HUES64 (cell line): ENCODE measurements at regions not wholly inside any gene's neighbourhood (a gene's known extent, or its start where the extent isn't known, plus 50 kb on each side); places are given as distances from the start of the nearest gene placed in this dataset.
"Not testable (repeated sequence)": the region's sequence is repeated elsewhere in the genome, so short reads cannot be mapped to it uniquely, and the experiment has no call there.

Source experiments
- H3K27ac ChIP-seq: 2 replicates; pipeline ENCODE4 v1.7.0; 2013; ENCODE audit warnings: low read depth, low read length, inconsistent platforms
- H3K27me3 ChIP-seq: 2 replicates; pipeline ENCODE4 v1.6.1; 2013; ENCODE audit warnings: mild to moderate bottlenecking, low read length; ENCODE audit not compliant: insufficient read depth
- H3K36me3 ChIP-seq: 2 replicates; pipeline ENCODE4 v1.6.1; 2013; ENCODE audit warnings: mild to moderate bottlenecking, low read length; ENCODE audit not compliant: insufficient read depth
- H3K4me1 ChIP-seq: 2 replicates; pipeline ENCODE4 v1.6.1; 2013; ENCODE audit warnings: mild to moderate bottlenecking, low read length, moderate library complexity; ENCODE audit not compliant: insufficient read depth
- H3K4me3 ChIP-seq: 2 replicates; pipeline ENCODE4 v1.5.1; 2013; ENCODE audit warnings: mild to moderate bottlenecking, low read length, moderate library complexity
- H3K9ac ChIP-seq: 2 replicates; pipeline ENCODE4 v1.6.1; 2013; ENCODE audit warnings: mild to moderate bottlenecking, low read depth, low read length
- H3K9me3 ChIP-seq: 2 replicates; pipeline ENCODE4 v1.6.1; 2013; ENCODE audit warnings: low read depth, low read length; ENCODE audit not compliant: insufficient read depth
- WGBS: fragments of 150-250, 120-280 bp; methylation state at CpG from one replicate; pipeline ENCODE4 v1.1.7; 2013; ENCODE audit warnings: missing lambda C conversion rate; 5-methylcytosine and 5-hydroxymethylcytosine counted together

DNA sequence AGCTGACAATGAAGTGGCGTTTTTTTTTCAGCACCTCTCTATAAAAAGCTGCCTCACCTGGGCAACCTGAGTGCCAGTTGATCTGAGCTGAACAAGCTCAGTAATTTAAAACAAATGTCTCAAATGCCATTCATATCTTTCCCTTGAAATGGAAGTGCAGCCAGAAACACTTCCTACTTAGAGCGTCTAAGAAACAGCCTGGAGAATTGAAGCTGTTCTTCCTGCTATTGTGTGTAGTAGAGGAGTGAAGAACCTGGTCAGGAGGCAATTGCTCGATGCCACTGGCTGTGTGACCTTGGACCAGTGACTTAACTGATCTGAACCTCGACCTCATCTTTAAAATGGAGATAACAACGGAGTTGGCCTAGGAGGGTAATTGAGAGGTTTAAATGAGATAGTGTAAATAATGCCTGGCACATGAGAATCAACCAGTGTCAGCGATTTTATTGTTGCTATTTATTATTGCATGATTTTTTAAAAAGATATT is 95.4 kb upstream of the FOXQ1 start:
- WGBS = 74% methylated on average over 6 of the region's 6 CpGs
- H3K4me3 ChIP-seq = no peak overlapping the region
- H3K36me3 ChIP-seq = no peaks in the 10 kb centered on the region
- H3K9ac ChIP-seq = no peak overlapping the region
- no peak overlapping the region for H3K27ac ChIP-seq
- no peaks in the 10 kb centered on the region for H3K9me3 ChIP-seq
- no peaks in the 10 kb centered on the region for H3K27me3 ChIP-seq
- H3K4me1 ChIP-seq = no peaks in the 10 kb centered on the region

DNA sequence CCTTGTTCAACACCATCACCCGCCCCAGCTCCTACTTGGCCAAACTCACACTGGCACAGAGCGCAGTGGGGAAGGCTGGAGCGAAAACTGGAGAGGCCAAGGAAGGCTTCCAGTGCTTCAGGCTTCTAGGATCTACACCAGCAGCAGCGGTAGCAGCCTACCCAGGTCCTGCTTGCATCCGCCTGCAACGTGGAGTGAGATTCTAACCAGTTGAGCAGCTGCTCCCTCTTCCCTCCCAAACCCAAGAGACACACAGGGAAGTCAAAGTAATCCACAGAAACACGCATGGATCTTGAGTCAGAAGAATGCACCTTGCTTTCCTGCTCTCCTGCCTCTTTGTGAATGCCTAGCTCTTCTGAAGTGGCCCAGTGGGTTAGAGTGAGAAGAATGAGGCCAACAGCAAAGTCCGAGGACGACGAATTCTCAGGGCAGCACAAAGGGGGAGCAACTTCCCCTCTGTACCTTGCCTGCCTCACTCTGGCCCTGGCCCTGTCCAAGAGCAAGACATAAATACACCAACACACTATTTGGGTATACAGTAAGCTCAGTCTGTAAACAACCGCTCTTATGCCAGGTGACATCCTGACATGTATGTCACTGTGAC is 95.9 kb upstream of the FOXQ1 start:
- 77% methylated on average over 11 of the region's 11 CpGs for WGBS
- Histone ChIP-seq H3K9me3 (no peaks in the 10 kb centered on the region), H3K36me3 (no peaks in the 10 kb centered on the region), H3K4me1 (no peaks in the 10 kb centered on the region), H3K9ac (no peak overlapping the region), H3K4me3 (no peak overlapping the region), H3K27me3 (no peaks in the 10 kb centered on the region), H3K27ac (no peak overlapping the region)

DNA sequence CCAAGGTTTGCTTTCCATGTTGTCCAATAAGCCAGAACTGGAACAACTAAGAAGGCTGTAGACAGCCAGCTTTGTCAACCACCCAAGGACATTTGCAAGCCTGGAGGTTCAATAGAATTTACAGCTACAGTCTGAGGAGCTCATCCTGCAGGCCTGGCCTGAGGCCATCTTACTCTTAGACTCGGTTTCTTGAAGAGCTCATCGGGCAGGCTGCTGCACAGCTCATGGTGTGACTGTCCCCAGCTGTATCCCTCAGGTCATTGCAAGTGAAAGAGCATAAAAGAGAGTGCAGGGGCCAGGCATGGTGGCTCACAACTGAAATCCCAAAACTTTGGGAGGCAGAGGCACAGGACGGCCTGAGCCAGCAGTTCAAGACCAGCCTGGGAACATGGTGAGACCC is 96.9 kb upstream of the FOXQ1 start:
- H3K4me3 ChIP-seq = no peak overlapping the region
- no peaks in the 10 kb centered on the region for H3K4me1 ChIP-seq
- H3K27me3 ChIP-seq = no peaks in the 10 kb centered on the region
- no peaks in the 10 kb centered on the region for H3K9me3 ChIP-seq
- no peak overlapping the region for H3K27ac ChIP-seq
- H3K9ac ChIP-seq = no peak overlapping the region
- no peaks in the 10 kb centered on the region for H3K36me3 ChIP-seq
- WGBS = 92% methylated on average over 3 of the region's 3 CpGs

DNA sequence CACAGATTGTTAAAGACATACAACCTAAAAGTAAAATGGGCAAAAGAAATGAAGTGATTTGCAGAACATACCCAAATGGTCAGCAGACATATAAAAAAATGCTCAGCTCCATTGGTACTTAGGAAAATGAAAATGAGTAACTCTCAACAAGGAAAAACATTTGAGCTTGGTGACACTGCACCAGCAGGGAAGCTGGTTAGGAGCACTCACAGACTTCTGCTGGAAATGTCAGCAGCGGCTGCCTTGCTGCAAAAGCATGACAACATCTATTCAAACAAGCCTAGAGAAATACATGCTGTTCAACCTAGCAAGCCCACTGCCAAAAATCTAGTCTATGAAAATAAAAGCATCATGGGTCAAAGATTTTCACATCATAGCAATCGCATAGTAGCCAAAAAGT is 99.0 kb upstream of the FOXQ1 start:
- Histone ChIP-seq H3K4me1 (no peaks in the 10 kb centered on the region), H3K36me3 (no peaks in the 10 kb centered on the region), H3K27ac (no peak overlapping the region), H3K9ac (no peak overlapping the region), H3K9me3 (no peaks in the 10 kb centered on the region), H3K27me3 (no peaks in the 10 kb centered on the region), H3K4me3 (no peak overlapping the region)
- 80% methylated on average over 1 of the region's 2 CpGs for WGBS

DNA sequence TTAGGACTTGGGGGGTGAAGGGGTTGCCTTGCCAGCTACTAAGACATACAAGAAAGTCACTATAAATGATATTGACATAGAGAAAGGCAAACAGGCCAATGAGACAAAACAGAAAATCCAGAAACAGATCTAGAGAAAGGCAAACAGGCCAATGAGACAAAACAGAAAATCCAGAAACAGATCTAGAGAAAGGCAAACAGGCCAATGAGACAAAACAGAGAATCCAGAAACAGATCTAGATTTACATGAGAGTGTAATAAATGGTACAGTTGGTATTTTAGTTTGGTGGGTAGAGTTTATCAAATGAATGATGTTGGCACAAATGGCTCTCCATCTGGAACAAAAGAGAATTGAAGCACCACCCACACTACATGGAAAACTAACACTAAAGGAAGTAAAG is 99.8 kb upstream of the FOXQ1 start:
- H3K9me3 ChIP-seq, H3K9ac ChIP-seq, H3K27me3 ChIP-seq, H3K4me1 ChIP-seq, H3K4me3 ChIP-seq, H3K27ac ChIP-seq, H3K36me3 ChIP-seq: not testable (repeated sequence)

DNA sequence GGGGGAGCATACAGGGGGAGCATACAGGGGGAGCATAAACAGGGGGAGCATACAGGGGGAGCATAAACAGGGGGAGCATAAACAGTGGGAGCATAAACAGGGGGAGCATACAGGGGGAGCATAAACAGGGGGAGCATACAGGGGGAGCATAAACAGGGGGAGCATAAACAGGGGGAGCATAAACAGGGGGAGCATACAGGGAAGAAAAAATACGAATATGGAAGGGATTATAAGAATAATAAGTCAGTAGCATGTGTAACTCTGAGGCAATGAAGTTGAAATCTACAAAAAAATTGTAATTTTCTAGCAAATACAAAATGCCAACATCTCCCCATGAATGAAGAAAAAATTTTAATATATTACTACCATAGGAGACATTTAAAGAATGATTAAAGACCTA is 101.3 kb upstream of the FOXQ1 start:
- not testable (repeated sequence) for H3K27ac ChIP-seq, H3K9ac ChIP-seq, H3K4me3 ChIP-seq, H3K36me3 ChIP-seq, H3K27me3 ChIP-seq, H3K4me1 ChIP-seq, H3K9me3 ChIP-seq
- WGBS = 82% methylated on average over 1 of the region's 1 CpG

DNA sequence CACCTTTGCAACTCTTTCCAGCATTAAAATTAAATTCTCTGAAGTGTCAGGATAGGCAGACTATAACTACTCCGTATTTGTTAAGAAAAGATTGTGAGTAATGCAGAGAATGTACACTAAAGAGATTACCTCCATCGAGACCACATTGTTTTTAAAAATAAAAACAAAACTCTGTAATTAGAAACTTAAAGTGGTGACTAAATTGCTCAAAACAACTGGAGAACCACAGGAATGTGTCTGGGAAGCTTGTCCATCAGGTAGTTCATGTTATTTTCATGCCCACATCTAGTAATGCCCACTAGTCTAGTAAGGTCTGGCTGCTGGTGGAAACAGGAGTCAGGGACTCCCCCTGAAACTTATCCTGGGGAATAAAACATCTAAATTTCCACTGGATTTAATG is 103.0 kb upstream of the FOXQ1 start:
- H3K4me1 ChIP-seq = no peaks in the 10 kb centered on the region
- no peak overlapping the region for H3K4me3 ChIP-seq
- no peaks in the 10 kb centered on the region for H3K36me3 ChIP-seq
- no peak overlapping the region for H3K27ac ChIP-seq
- H3K27me3 ChIP-seq = no peaks in the 10 kb centered on the region
- H3K9ac ChIP-seq = no peak overlapping the region
- H3K9me3 ChIP-seq = no peaks in the 10 kb centered on the region
- 100% methylated on average over 1 of the region's 2 CpGs for WGBS

DNA sequence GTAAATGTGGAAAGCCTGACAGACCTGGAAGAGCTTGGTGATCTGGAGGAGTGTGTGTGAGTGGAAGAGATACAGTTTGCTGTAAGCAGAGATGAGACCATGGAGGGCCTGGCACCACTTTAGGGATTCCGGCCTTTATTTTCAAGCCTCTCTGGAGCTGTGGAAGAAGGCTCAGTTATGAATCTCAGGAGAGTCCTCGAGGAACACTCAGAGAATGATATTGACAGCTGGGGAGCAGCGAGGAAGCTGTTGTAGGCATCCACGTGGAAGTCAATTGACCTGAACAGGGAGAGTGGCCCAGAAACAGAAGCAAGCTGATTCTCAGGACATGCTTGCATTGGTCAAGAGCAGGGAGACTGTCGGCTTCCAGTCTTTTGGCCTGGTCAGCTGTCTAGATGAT is 108.4 kb upstream of the FOXQ1 start:
- Histone ChIP-seq H3K9me3 (no peaks in the 10 kb centered on the region), H3K4me1 (0 out of 2 replicates have a peak, but pooled peaks cover 4% of the 10 kb centered on the region), H3K4me3 (no peak overlapping the region), H3K27me3 (no peaks in the 10 kb centered on the region; the same call in 1 of the 2 replicates), H3K27ac (no peak overlapping the region), H3K36me3 (no peaks in the 10 kb centered on the region), H3K9ac (no peak overlapping the region)
- 90% methylated on average over 5 of the region's 5 CpGs for WGBS

DNA sequence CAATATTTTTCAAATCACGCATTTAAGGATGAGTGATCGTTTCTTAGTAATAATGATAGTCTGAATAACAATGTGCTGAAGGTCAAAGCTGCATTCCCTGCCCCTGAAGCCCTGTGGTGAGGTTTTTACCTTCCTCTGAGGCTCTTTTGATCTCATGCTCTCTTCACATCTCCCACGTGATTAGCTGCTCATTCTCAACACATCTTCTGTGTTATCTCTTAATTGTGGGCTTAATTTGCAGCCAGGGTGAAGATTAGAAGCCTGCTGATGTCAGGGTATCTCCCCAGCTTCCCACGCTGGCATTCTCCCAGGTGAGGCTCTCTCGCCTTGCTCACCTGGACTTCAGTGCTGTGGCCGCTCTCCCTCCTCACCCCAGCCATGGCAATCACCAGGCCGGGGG is 109.7 kb upstream of the FOXQ1 start:
- Histone ChIP-seq H3K27ac (no peak overlapping the region), H3K9ac (no peak overlapping the region), H3K4me3 (no peak overlapping the region), H3K9me3 (no peaks in the 10 kb centered on the region), H3K27me3 (no peaks in the 10 kb centered on the region; the same call in 1 of the 2 replicates), H3K4me1 (peaks cover 14% of the 10 kb centered on the region; the same call in 1 of the 2 replicates), H3K36me3 (no peaks in the 10 kb centered on the region)
- 70% methylated on average over 7 of the region's 7 CpGs for WGBS

DNA sequence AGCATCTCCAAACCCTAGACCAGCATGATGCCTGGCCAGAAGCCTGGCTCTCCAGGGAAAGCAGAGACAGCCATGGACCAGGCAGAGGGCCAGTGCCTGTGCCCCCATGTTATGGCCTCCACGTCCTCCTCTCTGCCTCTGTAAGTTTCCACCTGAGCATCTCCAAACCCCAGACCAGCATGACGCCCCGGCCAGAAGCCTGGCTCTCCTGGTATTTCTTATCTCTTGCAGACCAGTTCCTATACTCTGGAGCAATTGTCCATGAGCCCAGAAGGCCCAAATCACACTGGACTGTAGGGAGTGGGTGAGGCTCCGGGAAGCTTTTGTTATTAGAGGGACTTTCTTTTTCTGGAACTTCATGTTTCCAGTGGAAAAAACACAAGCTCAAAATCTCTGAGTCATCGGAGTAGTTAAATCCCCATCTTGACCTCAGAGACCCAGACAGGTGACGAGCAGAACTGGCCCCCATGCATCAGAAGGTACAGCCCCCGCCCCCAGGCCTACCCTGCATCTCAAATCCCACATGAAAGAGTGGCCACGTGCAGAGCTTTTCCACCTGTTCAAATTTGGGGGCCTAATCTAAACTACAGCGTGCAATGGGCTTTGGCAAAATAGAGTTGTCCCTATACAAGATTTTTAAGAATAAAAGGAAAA is 110.2 kb upstream of the FOXQ1 start:
- Histone ChIP-seq H3K27me3 (no peaks in the 10 kb centered on the region; the same call in 1 of the 2 replicates), H3K36me3 (no peaks in the 10 kb centered on the region), H3K9me3 (no peaks in the 10 kb centered on the region), H3K9ac (no peak overlapping the region), H3K4me3 (no peak overlapping the region), H3K4me1 (peaks cover 14% of the 10 kb centered on the region; the same call in 1 of the 2 replicates), H3K27ac (no peak overlapping the region)
- WGBS = 84% methylated on average over 9 of the region's 9 CpGs

DNA sequence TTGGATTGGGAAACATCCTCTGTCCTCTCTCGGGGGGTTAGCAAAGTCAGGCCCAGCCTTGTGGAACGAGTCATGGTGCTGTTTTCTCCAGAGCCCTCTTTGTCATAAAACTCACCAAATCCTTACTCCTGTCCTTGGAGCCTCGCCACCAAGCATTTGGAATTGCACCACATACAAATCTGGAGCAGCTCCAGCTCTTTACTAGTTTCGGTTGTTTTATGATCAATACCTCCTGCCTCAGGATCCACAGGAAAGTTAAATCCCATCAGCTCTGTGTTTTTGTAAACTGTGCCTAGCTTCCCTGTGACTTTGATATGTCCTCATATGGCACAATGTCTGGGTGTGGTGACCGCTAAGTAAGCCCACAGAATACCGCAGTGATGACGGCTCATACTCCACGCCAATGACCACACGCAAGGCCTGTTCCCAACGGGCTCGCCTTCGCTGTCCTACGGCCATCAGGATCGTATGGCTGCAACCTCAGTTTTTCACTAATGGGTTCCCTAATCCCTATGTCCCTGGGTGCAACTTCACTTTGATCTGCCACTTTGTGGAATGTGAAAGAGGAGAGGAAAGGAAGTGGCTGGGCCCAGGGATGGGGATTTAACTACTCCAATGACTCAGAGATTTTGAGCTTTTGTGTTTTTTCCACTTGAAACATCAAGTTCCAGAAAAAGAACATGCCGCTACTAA is 111.3 kb upstream of the FOXQ1 start:
- Histone ChIP-seq H3K27ac (no peak overlapping the region), H3K9me3 (peaks cover 3% of the 10 kb centered on the region; the same call in 1 of the 2 replicates), H3K27me3 (no peaks in the 10 kb centered on the region; the same call in 1 of the 2 replicates), H3K9ac (no peak overlapping the region), H3K4me3 (no peak overlapping the region), H3K36me3 (no peaks in the 10 kb centered on the region), H3K4me1 (peaks cover 14% of the 10 kb centered on the region; the same call in 1 of the 2 replicates)
- 93% methylated on average over 15 of the region's 15 CpGs for WGBS
